IMR-90 (cell line): ENCODE measurements at regions not wholly inside any gene's neighbourhood (a gene's known extent, or its start where the extent isn't known, plus 50 kb on each side); places are given as distances from the start of the nearest gene placed in this dataset.

Source experiments
- ATAC-seq: fragments of 200-7000 bp; cut with Tn5 transposase; 2 replicates; pipeline ENCODE4 v1.9.1; 2020; ENCODE audit warnings: low read depth, mild to moderate bottlenecking, moderate library complexity
- BruUV-seq: library from RNA; stranded (reverse); fragments of 400-500 nt; replicated peaks from 2 replicates; lab custom pipeline; 2021; lab: Mats Ljungman, UMichigan
- CTCF ChIA-PET: fragments of 300-600 bp; formaldehyde crosslinking; extraction: SDS; loops from one replicate; lab custom pipeline; 2021; ENCODE audit warnings: antibody characterized with exemption; lab: Yijun Ruan, JAX
- POLR2A ChIA-PET: fragments of 300-600 bp; sonication (Branson Sonifier 250); formaldehyde crosslinking; loops from one replicate; lab custom pipeline; 2022; ENCODE audit warnings: antibody characterized with exemption; ENCODE audit not compliant: unreplicated experiment; lab: Charles Lee
- DNase-seq: peaks from one replicate; pipeline ENCODE4 v3.0.0; 2013
- H2AFZ ChIP-seq: replicated peaks from 2 replicates; pipeline ENCODE3; 2013; ENCODE audit warnings: low read length, mild to moderate bottlenecking; ENCODE audit not compliant: poor library complexity
- H2AK5ac ChIP-seq: 2 replicates; pipeline ENCODE4 v1.6.1; 2013; ENCODE audit warnings: low read depth, low read length, inconsistent platforms
- H2AK9ac ChIP-seq: replicated peaks from 2 replicates; pipeline ENCODE3; 2013; ENCODE audit warnings: mild to moderate bottlenecking, low read depth, low read length, moderate library complexity; ENCODE audit not compliant: poor library complexity
- H2BK120ac ChIP-seq: 2 replicates; pipeline ENCODE4 v1.6.1; 2013; ENCODE audit warnings: low read depth, low read length, inconsistent platforms
- H2BK15ac ChIP-seq: 3 replicates; pipeline ENCODE4 v1.6.1; 2013; ENCODE audit warnings: low read depth, low read length, inconsistent platforms
- H2BK20ac ChIP-seq: 2 replicates; pipeline ENCODE4 v1.6.1; 2013; ENCODE audit warnings: low read depth, mild to moderate bottlenecking, inconsistent platforms, low read length, moderate library complexity
- H2BK5ac ChIP-seq: 2 replicates; pipeline ENCODE4 v1.6.1; 2013; ENCODE audit warnings: mild to moderate bottlenecking, low read depth, low read length, inconsistent platforms; ENCODE audit not compliant: poor library complexity, severe bottlenecking
- H3K14ac ChIP-seq: replicated peaks from 2 replicates; pipeline ENCODE4 v1.6.1; 2013; ENCODE audit warnings: low read depth, low read length, inconsistent platforms
- H3K18ac ChIP-seq: 2 replicates; pipeline ENCODE4 v1.6.1; 2013; ENCODE audit warnings: low read depth, low read length, control low read depth
- H3K23ac ChIP-seq: 2 replicates; pipeline ENCODE4 v1.6.1; 2013; ENCODE audit warnings: low read depth, low read length, inconsistent platforms
- H3K27ac ChIP-seq: 2 replicates; pipeline ENCODE4 v1.5.1; 2013; ENCODE audit warnings: mild to moderate bottlenecking, control low read depth, low read length; ENCODE audit not compliant: insufficient read depth
- H3K27me3 ChIP-seq: 2 replicates; pipeline ENCODE4 v1.6.1; 2013; ENCODE audit warnings: low read length; ENCODE audit not compliant: control insufficient read depth, insufficient read depth
- H3K36me3 ChIP-seq: 2 replicates; pipeline ENCODE4 v1.6.1; 2013; ENCODE audit warnings: low read length, mixed read lengths; ENCODE audit not compliant: control insufficient read depth, insufficient read depth
- H3K4ac ChIP-seq: 2 replicates; pipeline ENCODE4 v1.6.1; 2013; ENCODE audit warnings: low read depth, low read length, inconsistent platforms
- H3K4me1 ChIP-seq: 2 replicates; pipeline ENCODE4 v1.6.1; 2013; ENCODE audit warnings: low read length, mixed read lengths; ENCODE audit not compliant: control insufficient read depth, insufficient read depth
- H3K4me2 ChIP-seq: 2 replicates; pipeline ENCODE4 v1.6.1; 2013; ENCODE audit warnings: low read depth, mild to moderate bottlenecking, control low read depth, low read length, moderate library complexity
- H3K4me3 ChIP-seq: 2 replicates; pipeline ENCODE4 v1.5.1; 2013; ENCODE audit warnings: low read depth, mild to moderate bottlenecking, control low read depth, low read length, moderate library complexity; ENCODE audit not compliant: insufficient read depth
- H3K56ac ChIP-seq: 2 replicates; pipeline ENCODE4 v1.6.1; 2013; ENCODE audit warnings: low read length, inconsistent platforms; ENCODE audit not compliant: insufficient read depth; ENCODE audit errors: extremely low read depth
- H3K79me1 ChIP-seq, 2 experiments: 2 replicates each; pipeline ENCODE4 v1.6.1; 2013; ENCODE audit warnings: low read length in 2 of 2, inconsistent platforms in 1 of 2, low read depth in 1 of 2
- H3K9ac ChIP-seq: 2 replicates; pipeline ENCODE4 v1.6.1; 2013; ENCODE audit warnings: low read depth, low read length, control low read depth
- H3K9me1 ChIP-seq: 2 replicates; pipeline ENCODE4 v1.6.1; 2013; ENCODE audit warnings: low read length, inconsistent platforms; ENCODE audit not compliant: insufficient read depth
- H3K9me3 ChIP-seq: 2 replicates; pipeline ENCODE4 v1.6.1; 2013; ENCODE audit warnings: low read length; ENCODE audit not compliant: control insufficient read depth, insufficient read depth
- H4K20me1 ChIP-seq: 2 replicates; pipeline ENCODE4 v1.6.1; 2013; ENCODE audit warnings: low read length, inconsistent platforms; ENCODE audit not compliant: insufficient read depth
- H4K5ac ChIP-seq: 2 replicates; pipeline ENCODE4 v1.6.1; 2013; ENCODE audit warnings: mild to moderate bottlenecking, low read depth, low read length, control low read depth
- H4K8ac ChIP-seq, 2 experiments: 2 replicates each; pipeline ENCODE4 v1.6.1; 2013; ENCODE audit warnings: low read depth in 2 of 2, low read length in 2 of 2, control low read depth in 1 of 2, inconsistent platforms in 1 of 2
- H4K91ac ChIP-seq: 2 replicates; pipeline ENCODE4 v1.6.1; 2013; ENCODE audit warnings: low read depth, low read length, inconsistent platforms; ENCODE audit not compliant: insufficient read depth
- BHLHE40 ChIP-seq: fragments of 150-350 bp; IDR thresholded peaks from 2 replicates; pipeline ENCODE4 v1.6.1; 2016; ENCODE audit warnings: mild to moderate bottlenecking, low read depth, low read length
- FOS ChIP-seq: fragments of 150-350 bp; IDR thresholded peaks from 2 replicates; pipeline ENCODE4 v1.6.1; 2016; ENCODE audit warnings: low read depth, low read length
- WGBS, 2 experiments: methylation state at CpG; one replicate each; pipeline versions ENCODE4 v1.1.5 to v1.1.7; 2013; ENCODE audit warnings: missing lambda C conversion rate in 2 of 2; ENCODE audit not compliant: insufficient read length in 1 of 2; ENCODE audit errors: extremely low coverage in 2 of 2; 5-methylcytosine and 5-hydroxymethylcytosine counted together
- dilution Hi-C: fragments of 300-500 bp; cut with HindIII; formaldehyde crosslinking; loops from one replicate; pipeline ENCODE4 v1.14.3; 2018; ENCODE audit warnings: low sequenced_read_pairs; ENCODE audit not compliant: unreplicated experiment
- in situ Hi-C: fragments of 300-500 bp; cut with MboI; formaldehyde crosslinking; loops from 3 replicates; pipeline ENCODE4 v1.14.3; 2019; ENCODE audit warnings: low sequenced_read_pairs, inconsistent platforms, mixed read lengths
- intact Hi-C: fragments of 100-400 bp; cut with micrococcal nuclease; formaldehyde crosslinking; loops from 2 replicates; pipeline ENCODE4 v1.10.0; 2022

DNA sequence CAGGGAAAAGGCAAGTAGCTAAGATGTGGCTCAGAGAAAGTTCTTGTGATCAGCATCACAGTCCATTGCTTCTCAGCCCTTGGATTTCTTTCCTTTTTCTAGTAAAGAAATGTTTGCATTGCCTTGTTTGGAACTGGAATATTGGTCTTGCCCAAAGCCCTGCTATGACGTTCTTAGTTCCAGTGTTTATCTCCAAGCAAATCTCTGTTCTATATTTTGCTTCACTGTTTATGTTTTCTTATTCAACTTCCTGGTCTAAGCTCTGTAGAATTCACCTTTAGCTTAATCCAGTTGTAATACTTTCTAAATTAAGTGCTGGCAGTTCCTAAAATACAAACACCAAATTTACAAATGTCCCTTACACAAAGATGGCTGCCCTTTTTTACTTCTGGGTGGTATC, 88.7 kb upstream of the ZNF438 start:
- H2AK5ac ChIP-seq, result peak overlapping the region; percentile 67; the same call in 1 of the 2 replicates

More for the DNA sequence above, 88.7 kb upstream of the ZNF438 start:
- peak; percentile 38 for DNase-seq
- no peaks in the 10 kb centered on the region for H3K9me3 ChIP-seq
- BruUV-seq, result no TSS peak
- peak overlapping the region; percentile 91 for H3K14ac ChIP-seq
- 0 out of 2 replicates have a peak, but pooled peaks have one; percentile 21 for ATAC-seq
- H2BK5ac ChIP-seq, result peak overlapping the region; percentile 91
- peak overlapping the region; percentile 74; the same call in 2 of the 3 replicates for H2BK15ac ChIP-seq
- H3K9me1 ChIP-seq, result peaks cover 12% of the 10 kb centered on the region; the same call in 1 of the 2 replicates
- no CpG with 5 or more reads among the region's 1 CpG for WGBS, 2 experiments
- peak overlapping the region; percentile 64 for H4K91ac ChIP-seq
- H3K9ac ChIP-seq, result no peak overlapping the region
- peak overlapping the region; percentile 73 for H3K18ac ChIP-seq
- peak overlapping the region; percentile 89 for H2BK20ac ChIP-seq
- peak overlapping the region; percentile 92 for H2BK120ac ChIP-seq
- peak overlapping the region; percentile 10; the same call in 1 of the 2 replicates for H3K4me2 ChIP-seq
- no peak overlapping the region for H3K4me3 ChIP-seq
- peak overlapping the region; percentile 48 to 76; a peak in 3 of 4 replicates for H4K8ac ChIP-seq
- no peak overlapping the region for H2AK9ac ChIP-seq
- no peaks in the 10 kb centered on the region for H3K36me3 ChIP-seq
- H3K23ac ChIP-seq, result peak overlapping the region; percentile 69; the same call in 1 of the 2 replicates
- in situ Hi-C loops (no loop called here), intact Hi-C loops (no loop called here), dilution Hi-C loops (no loop called here)
- CTCF ChIA-PET, result no interaction called here
- no peak overlapping the region; the same call in 1 of the 2 replicates for H3K56ac ChIP-seq
- peaks cover 15% of the 10 kb centered on the region for H3K4me1 ChIP-seq
- peak overlapping the region; percentile 90; the same call in 1 of the 2 replicates for H3K4ac ChIP-seq
- no peaks in the 10 kb centered on the region for H3K27me3 ChIP-seq
- H2AFZ ChIP-seq, result no peak overlapping the region
- H4K20me1 ChIP-seq, result no peaks in the 10 kb centered on the region
- peak overlapping the region; percentile 55 for H3K27ac ChIP-seq
- peak overlapping the region; percentile 58; the same call in 1 of the 2 replicates for H4K5ac ChIP-seq
- TF ChIP-seq FOS, result no peak
- no peak for TF ChIP-seq BHLHE40
- POLR2A ChIA-PET, result interaction anchor here (0.6 kb wide), 1 partner anchor 201 kb away, joined by 3 read pairs; no protein-coding TSS in a partner anchor
- H3K79me1 ChIP-seq, result peaks cover 0 to 4% of the 10 kb centered on the region in 2 experiments; a peak in 2 of 4 replicates
